D721Med (cell line): ENCODE measurements at regions not wholly inside any gene's neighbourhood (a gene's known extent, or its start where the extent isn't known, plus 50 kb on each side); places are given as distances from the start of the nearest gene placed in this dataset.
"Not testable (repeated sequence)": the region's sequence is repeated elsewhere in the genome, so short reads cannot be mapped to it uniquely, and the experiment has no call there.

Source experiments
- DNase-seq: peaks from one replicate; pipeline ENCODE4 v3.0.0; 2011; ENCODE audit warnings: low spot score; ENCODE audit not compliant: insufficient read length
- FAIRE-seq: peaks from 2 replicates; lab custom pipeline; 2011; peaks lifted over from hg19 to GRCh38; lab: Jason Lieb, UNC
- TF ChIP-seq, protein P1 (sequence below): IDR thresholded peaks from 2 replicates; pipeline ENCODE4 v1.5.1; 2012; ENCODE audit warnings: mild to moderate bottlenecking, control low read depth; ENCODE audit not compliant: insufficient read depth; ENCODE audit errors: missing control alignments

DNA sequence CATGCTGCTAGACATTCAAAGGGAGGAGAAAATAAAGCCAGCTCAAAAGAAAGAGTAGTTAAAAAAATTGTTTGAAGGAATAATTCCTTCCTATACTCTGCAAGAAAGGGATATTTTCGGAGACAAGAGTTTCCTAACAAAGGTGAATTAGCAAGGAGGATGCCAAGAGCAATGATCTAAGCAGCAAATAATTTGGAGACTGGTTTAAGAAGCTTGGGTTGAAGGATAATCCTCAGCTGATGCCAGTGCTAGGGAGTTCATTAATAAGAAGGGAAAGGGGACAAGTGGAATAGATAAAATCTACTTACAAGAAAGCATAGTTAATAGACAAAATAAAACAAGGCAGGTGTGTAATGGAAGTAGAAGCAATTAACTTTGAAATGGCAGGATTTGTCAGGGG, 372.3 kb downstream of the NDFIP2 start:
- FAIRE-seq (no peak), DNase-seq (no peak)
- TF ChIP-seq, protein P1, sequence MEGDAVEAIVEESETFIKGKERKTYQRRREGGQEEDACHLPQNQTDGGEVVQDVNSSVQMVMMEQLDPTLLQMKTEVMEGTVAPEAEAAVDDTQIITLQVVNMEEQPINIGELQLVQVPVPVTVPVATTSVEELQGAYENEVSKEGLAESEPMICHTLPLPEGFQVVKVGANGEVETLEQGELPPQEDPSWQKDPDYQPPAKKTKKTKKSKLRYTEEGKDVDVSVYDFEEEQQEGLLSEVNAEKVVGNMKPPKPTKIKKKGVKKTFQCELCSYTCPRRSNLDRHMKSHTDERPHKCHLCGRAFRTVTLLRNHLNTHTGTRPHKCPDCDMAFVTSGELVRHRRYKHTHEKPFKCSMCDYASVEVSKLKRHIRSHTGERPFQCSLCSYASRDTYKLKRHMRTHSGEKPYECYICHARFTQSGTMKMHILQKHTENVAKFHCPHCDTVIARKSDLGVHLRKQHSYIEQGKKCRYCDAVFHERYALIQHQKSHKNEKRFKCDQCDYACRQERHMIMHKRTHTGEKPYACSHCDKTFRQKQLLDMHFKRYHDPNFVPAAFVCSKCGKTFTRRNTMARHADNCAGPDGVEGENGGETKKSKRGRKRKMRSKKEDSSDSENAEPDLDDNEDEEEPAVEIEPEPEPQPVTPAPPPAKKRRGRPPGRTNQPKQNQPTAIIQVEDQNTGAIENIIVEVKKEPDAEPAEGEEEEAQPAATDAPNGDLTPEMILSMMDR, result no peak

DNA sequence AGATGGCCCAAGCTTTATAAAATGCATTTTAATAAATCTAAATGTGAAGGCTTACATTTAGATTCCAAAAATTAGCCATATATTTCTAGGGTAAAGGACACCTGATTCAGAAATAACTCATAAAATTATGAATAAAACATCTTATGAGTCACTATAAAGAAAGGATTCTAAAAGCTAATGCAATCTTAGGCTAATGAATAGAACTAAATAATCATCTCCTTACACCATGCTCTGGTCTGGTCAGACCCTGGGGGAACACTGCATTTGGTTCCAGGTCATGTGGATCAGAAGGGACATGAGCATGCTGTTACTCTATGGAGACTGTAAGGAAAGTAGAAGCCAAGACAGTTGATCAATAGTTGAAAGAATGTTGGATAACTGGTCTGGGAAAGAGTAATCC, 370.4 kb downstream of the NDFIP2 start:
- FAIRE-seq (no peak), DNase-seq (no peak)
- TF ChIP-seq, protein P1, result no peak

DNA sequence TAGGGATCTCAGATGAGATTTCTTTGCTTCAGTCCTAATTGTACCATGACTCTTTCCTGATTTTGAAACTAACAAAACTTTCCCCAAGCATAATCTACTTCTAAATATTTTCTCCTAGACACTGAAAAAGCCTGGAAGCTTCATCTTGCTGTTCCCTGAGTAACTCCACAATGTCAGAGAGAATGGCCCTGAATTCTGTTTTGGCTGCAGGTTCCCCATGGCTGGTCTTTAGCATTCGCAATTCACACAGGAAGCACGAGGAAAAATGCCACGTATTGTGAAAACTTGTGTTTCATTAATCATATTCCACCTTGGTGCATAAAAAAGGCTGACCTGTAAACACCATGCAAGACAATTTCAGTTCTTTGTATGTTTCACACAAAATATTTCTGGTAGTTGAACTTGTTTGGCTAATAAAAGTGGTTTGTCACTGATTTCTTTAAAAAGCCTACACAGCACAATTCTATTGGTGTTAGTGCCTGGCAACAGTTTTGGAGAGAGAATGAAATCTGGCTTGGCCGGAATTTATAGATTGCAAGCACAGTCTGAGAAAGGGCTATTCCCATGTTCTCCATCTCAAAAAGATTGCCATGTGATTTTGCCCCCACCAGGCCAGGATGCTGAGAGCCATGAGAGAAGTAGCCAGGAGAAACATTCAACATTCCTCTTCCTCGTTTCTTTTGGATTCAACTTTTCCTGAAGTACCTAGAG, 367.1 kb downstream of the NDFIP2 start:
- FAIRE-seq (no peak), DNase-seq (no peak)
- TF ChIP-seq, protein P1, result no peak

DNA sequence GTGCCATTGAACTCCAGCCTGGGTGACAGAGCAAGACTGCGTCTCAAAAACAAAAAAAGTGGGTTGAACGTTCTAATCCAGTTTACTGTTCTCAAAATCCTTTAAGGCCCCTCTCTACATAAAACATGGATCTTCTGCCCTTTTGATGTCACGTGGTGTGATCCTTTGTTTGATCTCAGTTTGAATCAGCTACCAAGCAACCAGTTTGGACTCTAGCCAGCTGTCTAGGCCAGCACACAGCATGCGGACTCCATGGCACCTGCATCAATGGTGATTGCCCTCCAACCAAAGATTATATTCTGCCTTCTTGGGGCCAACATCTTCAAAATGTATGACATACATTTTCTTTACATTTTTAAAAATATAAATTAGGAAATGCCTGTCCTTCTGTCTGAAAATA, 365.4 kb downstream of the NDFIP2 start:
- FAIRE-seq (no peak), DNase-seq (no peak)
- TF ChIP-seq, protein P1, result no peak

DNA sequence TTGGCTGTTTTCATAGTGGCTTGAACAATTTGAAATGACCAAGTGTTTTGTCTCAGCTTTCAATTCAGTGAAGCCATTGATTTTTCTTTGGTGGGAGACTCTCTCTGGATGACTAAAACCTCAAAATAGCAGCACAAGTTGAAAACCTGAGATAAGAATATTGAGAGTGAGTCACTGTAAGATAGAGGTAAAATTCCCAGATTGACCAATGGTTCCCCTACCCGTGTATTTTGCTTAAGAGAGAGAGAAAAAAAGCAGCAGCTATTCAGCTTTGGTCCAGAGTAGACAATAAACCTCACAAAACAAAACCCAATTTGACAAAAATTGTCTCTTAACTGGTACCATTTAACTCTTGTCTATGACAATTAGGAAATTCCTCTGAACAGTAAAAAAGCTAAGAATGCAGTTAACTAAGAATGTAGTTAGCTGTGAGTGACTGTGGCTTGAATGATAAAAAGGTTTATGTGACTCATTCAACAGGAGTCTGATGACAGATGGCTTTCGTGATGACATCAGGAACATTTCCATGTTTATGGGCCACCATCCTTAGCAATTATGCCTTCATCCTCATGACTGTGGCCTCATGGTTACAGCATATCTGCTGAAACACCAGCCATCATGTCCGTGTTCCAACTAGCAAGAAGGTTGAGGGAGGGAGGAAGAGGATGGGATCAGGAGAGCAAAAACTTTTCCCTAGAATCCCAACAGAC, 356.9 kb downstream of the NDFIP2 start:
- no peak for FAIRE-seq

DNA sequence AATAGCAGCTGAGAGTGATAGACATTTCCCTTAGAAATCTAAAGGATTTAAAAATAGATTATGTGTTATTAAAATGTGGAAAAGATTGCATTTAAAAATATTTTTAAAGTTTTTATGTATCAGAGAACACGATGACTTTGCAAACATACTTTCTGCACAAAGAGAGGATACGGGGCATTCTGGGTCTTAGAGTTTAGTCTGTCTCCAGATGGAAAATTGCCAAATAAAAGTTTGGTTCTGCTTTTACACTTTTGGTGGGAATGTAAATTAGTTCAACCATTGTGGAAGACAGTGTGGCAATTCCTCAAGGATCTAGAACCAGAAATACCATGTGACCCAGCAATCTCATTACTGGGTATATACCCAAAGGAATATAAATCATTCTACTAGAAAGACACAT, 355.2 kb downstream of the NDFIP2 start:
- DNase-seq, FAIRE-seq: not testable (repeated sequence)

More for the DNA sequence above, 356.9 kb downstream of the NDFIP2 start:
- TF ChIP-seq, protein P1, result no peak
- no peak for DNase-seq

DNA sequence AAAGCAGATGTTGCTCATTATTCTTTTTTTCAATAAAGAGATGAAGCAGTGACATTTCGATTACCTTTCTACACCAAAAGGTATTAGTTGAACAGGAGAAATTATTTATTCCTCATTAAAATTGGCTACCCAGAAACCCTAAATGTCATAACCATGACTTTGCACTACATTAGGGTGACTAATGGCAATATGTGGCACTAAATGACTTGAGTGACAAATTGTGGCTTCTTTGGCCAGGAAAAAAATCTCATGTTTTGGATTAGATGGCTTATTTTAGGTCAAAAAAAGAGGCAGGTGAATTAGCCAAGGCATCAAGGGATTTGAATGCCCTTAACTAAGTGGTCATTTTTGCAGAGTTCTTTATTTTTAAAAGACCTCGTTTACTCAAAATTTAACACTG, 353.9 kb downstream of the NDFIP2 start:
- TF ChIP-seq, protein P1, result no peak
- FAIRE-seq (no peak), DNase-seq (no peak)
